ENCODE measurements at regions not wholly inside any gene's neighbourhood (a gene's known extent, or its start where the extent isn't known, plus 50 kb on each side); places are given as distances from the start of the nearest gene placed in this dataset.

GRCh38 chr10:53697038-53697437 is 924.5 kb upstream of the MBL2 start:
- Histone ChIP-seq H2AFZ (no peak overlapping the region), H3K4me1 (no peaks in the 10 kb centered on the region), H3K9ac (no peak overlapping the region), H3K27ac (no peak overlapping the region), H3K27me3 (ENCODE audit: control insufficient read depth, insufficient read depth, low read length) (no peaks in the 10 kb centered on the region), H3K79me2 (no peaks in the 10 kb centered on the region), H3K4me2 (ENCODE audit: low read length) (no peak overlapping the region), H3K36me3 (ENCODE audit: control insufficient read depth, insufficient read depth, low read length) (no peaks in the 10 kb centered on the region), H3K9me3 (ENCODE audit: control insufficient read depth, low read length) (no peaks in the 10 kb centered on the region), H3K4me3 (ENCODE audit: low read depth, low read length) (no peak overlapping the region)
- TF ChIP-seq, protein P1, sequence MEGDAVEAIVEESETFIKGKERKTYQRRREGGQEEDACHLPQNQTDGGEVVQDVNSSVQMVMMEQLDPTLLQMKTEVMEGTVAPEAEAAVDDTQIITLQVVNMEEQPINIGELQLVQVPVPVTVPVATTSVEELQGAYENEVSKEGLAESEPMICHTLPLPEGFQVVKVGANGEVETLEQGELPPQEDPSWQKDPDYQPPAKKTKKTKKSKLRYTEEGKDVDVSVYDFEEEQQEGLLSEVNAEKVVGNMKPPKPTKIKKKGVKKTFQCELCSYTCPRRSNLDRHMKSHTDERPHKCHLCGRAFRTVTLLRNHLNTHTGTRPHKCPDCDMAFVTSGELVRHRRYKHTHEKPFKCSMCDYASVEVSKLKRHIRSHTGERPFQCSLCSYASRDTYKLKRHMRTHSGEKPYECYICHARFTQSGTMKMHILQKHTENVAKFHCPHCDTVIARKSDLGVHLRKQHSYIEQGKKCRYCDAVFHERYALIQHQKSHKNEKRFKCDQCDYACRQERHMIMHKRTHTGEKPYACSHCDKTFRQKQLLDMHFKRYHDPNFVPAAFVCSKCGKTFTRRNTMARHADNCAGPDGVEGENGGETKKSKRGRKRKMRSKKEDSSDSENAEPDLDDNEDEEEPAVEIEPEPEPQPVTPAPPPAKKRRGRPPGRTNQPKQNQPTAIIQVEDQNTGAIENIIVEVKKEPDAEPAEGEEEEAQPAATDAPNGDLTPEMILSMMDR (IDR thresholded peaks at IDR 0.05): no peak

- Histone ChIP-seq H3K4me1 (peaks cover 4% of the 10 kb centered on the region), H3K27ac (no peak overlapping the region), H3K36me3 (ENCODE audit: control insufficient read depth, insufficient read depth, low read length) (no peaks in the 10 kb centered on the region), H3K27me3 (ENCODE audit: control insufficient read depth, insufficient read depth, low read length) (no peaks in the 10 kb centered on the region), H3K9me3 (ENCODE audit: control insufficient read depth, low read length) (no peaks in the 10 kb centered on the region), H3K9ac (no peak overlapping the region), H2AFZ (no peak overlapping the region), H3K4me3 (ENCODE audit: low read depth, low read length) (no peak overlapping the region), H3K4me2 (ENCODE audit: low read length) (peak overlapping the region; percentile 17), H3K79me2 (no peaks in the 10 kb centered on the region)
- TF ChIP-seq, protein P1 (IDR thresholded peaks at IDR 0.05): no peak
These were observed 918.1 kb upstream of the MBL2 start for GRCh38 chr10:53690524-53691240.

DNA sequence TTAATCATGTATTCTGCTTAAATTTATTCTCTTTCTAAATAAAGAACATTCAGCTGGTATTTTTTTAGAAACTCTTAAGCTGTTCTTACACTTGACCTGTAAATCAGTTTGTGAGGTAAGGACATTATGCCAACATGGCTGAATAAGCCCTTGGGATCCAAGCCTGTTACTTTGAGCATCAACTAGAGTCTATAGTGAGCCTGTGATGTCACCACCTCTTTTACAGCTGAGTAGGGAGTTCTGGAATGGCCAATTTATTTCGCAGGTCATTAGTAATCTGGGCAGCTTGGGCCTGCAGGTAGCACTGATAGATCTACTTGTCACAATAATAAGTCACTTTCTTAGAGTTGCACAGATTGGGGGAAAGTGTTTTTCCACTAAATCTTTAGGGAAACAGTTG is 915.2 kb upstream of the MBL2 start:
- H3K4me2 ChIP-seq (ENCODE audit: low read length): no peak overlapping the region
- no peaks in the 10 kb centered on the region for H3K9me3 ChIP-seq (ENCODE audit: control insufficient read depth, low read length)
- no peak overlapping the region for H3K4me3 ChIP-seq (ENCODE audit: low read depth, low read length)
- peaks cover 4% of the 10 kb centered on the region for H3K4me1 ChIP-seq
- no peaks in the 10 kb centered on the region for H3K27me3 ChIP-seq (ENCODE audit: control insufficient read depth, insufficient read depth, low read length)
- no peak overlapping the region for H3K27ac ChIP-seq
- H2AFZ ChIP-seq: no peak overlapping the region
- no peak overlapping the region for H3K9ac ChIP-seq
- no peaks in the 10 kb centered on the region for H3K36me3 ChIP-seq (ENCODE audit: control insufficient read depth, insufficient read depth, low read length)
- no peaks in the 10 kb centered on the region for H3K79me2 ChIP-seq
- TF ChIP-seq, protein P1 (IDR thresholded peaks at IDR 0.05): no peak

DNA sequence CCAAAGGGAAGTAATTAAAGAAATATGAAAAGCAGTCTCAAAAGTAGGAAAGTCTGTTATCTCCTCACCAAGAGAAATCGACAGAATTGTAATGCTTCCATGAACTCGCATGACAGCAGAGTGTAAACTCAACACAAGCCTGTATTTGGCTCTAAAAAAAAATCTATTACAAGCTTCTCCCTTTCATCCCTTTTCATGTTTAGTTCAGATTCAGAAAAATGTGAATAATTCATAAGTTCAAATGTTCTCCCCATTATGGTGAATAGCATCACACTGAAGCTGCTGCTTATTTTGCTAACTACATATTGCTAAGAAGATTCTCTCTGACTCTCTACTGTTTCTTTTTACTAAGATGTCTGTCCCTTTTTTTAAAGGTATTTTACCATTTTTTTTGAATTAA is 910.3 kb upstream of the MBL2 start:
- Histone ChIP-seq H3K27ac (no peak overlapping the region), H3K9me3 (ENCODE audit: control insufficient read depth, low read length) (no peaks in the 10 kb centered on the region), H3K4me2 (ENCODE audit: low read length) (no peak overlapping the region), H3K9ac (no peak overlapping the region), H3K79me2 (no peaks in the 10 kb centered on the region), H3K36me3 (ENCODE audit: control insufficient read depth, insufficient read depth, low read length) (no peaks in the 10 kb centered on the region), H3K4me1 (no peaks in the 10 kb centered on the region), H3K27me3 (ENCODE audit: control insufficient read depth, insufficient read depth, low read length) (no peaks in the 10 kb centered on the region), H2AFZ (no peak overlapping the region), H3K4me3 (ENCODE audit: low read depth, low read length) (no peak overlapping the region)
- TF ChIP-seq, protein P1 (IDR thresholded peaks at IDR 0.05): no peak

DNA sequence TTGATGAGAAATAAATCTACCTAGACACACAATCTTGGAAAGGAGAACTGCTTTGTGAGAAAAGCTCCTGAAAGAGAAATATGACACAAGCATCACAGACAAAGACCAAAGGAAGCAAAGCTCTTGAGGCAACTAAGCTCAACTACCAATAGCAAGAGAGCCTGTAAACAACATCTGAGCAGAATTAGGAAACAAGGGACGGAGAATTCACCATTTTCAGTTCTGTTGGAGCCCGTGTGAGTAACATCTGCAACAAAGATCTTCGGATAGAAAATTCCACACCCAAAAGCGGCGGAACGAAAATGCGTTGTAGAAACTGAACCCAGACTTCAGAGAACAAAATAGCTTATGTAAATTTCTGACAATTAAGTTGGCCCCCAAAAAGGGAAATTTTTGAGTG is 909.9 kb upstream of the MBL2 start:
- TF ChIP-seq, protein P1 (IDR thresholded peaks at IDR 0.05): no peak
- no peaks in the 10 kb centered on the region for H3K27me3 ChIP-seq (ENCODE audit: control insufficient read depth, insufficient read depth, low read length)
- H3K79me2 ChIP-seq: no peaks in the 10 kb centered on the region
- no peak overlapping the region for H2AFZ ChIP-seq
- H3K4me2 ChIP-seq (ENCODE audit: low read length): no peak overlapping the region
- no peak overlapping the region for H3K27ac ChIP-seq
- H3K4me1 ChIP-seq: no peaks in the 10 kb centered on the region
- H3K9me3 ChIP-seq (ENCODE audit: control insufficient read depth, low read length): no peaks in the 10 kb centered on the region
- H3K36me3 ChIP-seq (ENCODE audit: control insufficient read depth, insufficient read depth, low read length): no peaks in the 10 kb centered on the region
- H3K9ac ChIP-seq: no peak overlapping the region
- no peak overlapping the region for H3K4me3 ChIP-seq (ENCODE audit: low read depth, low read length)

All from parathyroid adenoma (tissue), 2 donors.